Transverse colon (tissue), 4 donors: ENCODE measurements at regions not wholly inside any gene's neighbourhood (a gene's known extent, or its start where the extent isn't known, plus 50 kb on each side); places are given as distances from the start of the nearest gene placed in this dataset.

Experiments used
- DNase-seq: peaks from one replicate; pipeline ENCODE4 v3.0.0-alpha.2; 2019
- H3K27ac ChIP-seq, 4 donors: fragments of 200-600 bp; sonication (generic); 2 replicates each; pipeline ENCODE4 v1.5.1; 2016 to 2018; ENCODE audit warnings: inconsistent platforms in 4 of 4
- H3K27me3 ChIP-seq: fragments of 200-600 bp; sonication (generic); 2 replicates; pipeline ENCODE4 v1.5.1; 2017; ENCODE audit warnings: inconsistent platforms
- H3K36me3 ChIP-seq, 4 donors: fragments of 200-600 bp; sonication (generic); 2 replicates each; pipeline ENCODE4 v1.5.1; 2017 to 2019; ENCODE audit warnings: inconsistent platforms in 4 of 4
- H3K4me1 ChIP-seq, 4 donors: fragments of 200-600 bp; sonication (generic); 2 replicates each; pipeline ENCODE4 v1.5.1; 2017 to 2020; ENCODE audit warnings: inconsistent platforms in 4 of 4
- H3K4me3 ChIP-seq, 4 donors: fragments of 200-600 bp; sonication (generic); 1 replicate in 1 of 4; 2 replicates in 3 of 4; pipeline versions ENCODE4 v1.5.1 to v1.6.1; 2017 to 2019; ENCODE audit warnings: inconsistent platforms in 4 of 4
- H3K9me3 ChIP-seq, 2 donors: fragments of 200-600 bp; sonication (generic); 2 replicates each; pipeline ENCODE4 v1.5.1; 2017 to 2019; ENCODE audit warnings: inconsistent platforms in 2 of 2
- CTCF ChIP-seq, 5 experiments: fragments of 200-600 bp in 3 of 5; fragments of 450-650 bp in 2 of 5; sonication (generic) in 3 of 5; IDR thresholded peaks; 1 replicate in 2 of 5; 2 replicates in 3 of 5; pipeline ENCODE4 v1.5.1; 2016 to 2017; ENCODE audit warnings: antibody characterized with exemption in 5 of 5, inconsistent platforms in 3 of 5, mild to moderate bottlenecking in 2 of 5, moderate library complexity in 1 of 5
- EP300 ChIP-seq: sonication (generic); formaldehyde crosslinking; IDR thresholded peaks from one replicate; pipeline ENCODE4 v1.6.1; 2017; ENCODE audit warnings: antibody characterized with exemption, low read depth
- POLR2A ChIP-seq: fragments of 450-650 bp; IDR thresholded peaks from one replicate; pipeline ENCODE4 v1.6.1; 2016; ENCODE audit warnings: antibody characterized with exemption, mild to moderate bottlenecking, moderate library complexity
- POLR2AphosphoS5 ChIP-seq, 3 donors: sonication (generic); formaldehyde crosslinking; IDR thresholded peaks; one replicate each; pipeline ENCODE4 v1.6.1; 2016; ENCODE audit warnings: antibody characterized with exemption in 3 of 3
- WGBS, 2 donors: methylation state at CpG; one replicate each; pipeline ENCODE4 v1.1.5; 2018; ENCODE audit warnings: low coverage in 1 of 2; 5-methylcytosine and 5-hydroxymethylcytosine counted together
- in situ Hi-C, 4 donors: fragments of 200-750 bp; cut with MboI; loops; one replicate each; pipeline versions ENCODE4 v1.15.0 to v1.15.1; 2017; ENCODE audit warnings: low sequenced_read_pairs in 3 of 4, low pct_ligation_motif_present in 1 of 4, low pct_unique_long_range_greater_than_20kb in 1 of 4
- intact Hi-C: fragments of 100-400 bp; cut with DNase I; formaldehyde crosslinking; loops from one replicate; pipeline ENCODE4 v1.15.1; 2023; ENCODE audit warnings: low total_unique reads

- intact Hi-C loops, result no loop called here
- H3K4me3 ChIP-seq, result no peak overlapping the region
- H3K27ac ChIP-seq, result no peak overlapping the region
- no peak for DNase-seq
- no peaks in the 10 kb centered on the region for H3K27me3 ChIP-seq
- H3K36me3 ChIP-seq, result no peaks in the 10 kb centered on the region
- in situ Hi-C loops, result no loop called here
- no peaks in the 10 kb centered on the region for H3K4me1 ChIP-seq
- TF ChIP-seq POLR2AphosphoS5 (IDR thresholded peaks at IDR 0.05) (no peak), EP300 (no peak), CTCF (IDR thresholded peaks at IDR 0.05) (no peak), POLR2A (no peak)
- 81 to 86% methylated on average over 6 to 9 of the region's 9 CpGs for WGBS, 2 donors
- H3K9me3 ChIP-seq, result no peaks in the 10 kb centered on the region
Measured at GRCh38 chr1:61005614-61006580, 76.5 kb upstream of the NFIA start.

GRCh38 chr1:61004262-61005003 is 77.9 kb upstream of the NFIA start:
- H3K27me3 ChIP-seq, result no peaks in the 10 kb centered on the region
- DNase-seq, result no peak
- TF ChIP-seq POLR2A (no peak), POLR2AphosphoS5 (IDR thresholded peaks at IDR 0.05) (no peak), CTCF (IDR thresholded peaks at IDR 0.05) (no peak), EP300 (no peak)
- H3K36me3 ChIP-seq, result no peaks in the 10 kb centered on the region
- intact Hi-C loops, result no loop called here
- 60 to 100% methylated on average over 1 to 4 of the region's 4 CpGs for WGBS, 2 donors
- H3K4me1 ChIP-seq, result no peaks in the 10 kb centered on the region
- H3K27ac ChIP-seq, result no peak overlapping the region
- no peak overlapping the region for H3K4me3 ChIP-seq
- no peaks in the 10 kb centered on the region for H3K9me3 ChIP-seq
- in situ Hi-C loops, result no loop called here

- no peaks in the 10 kb centered on the region for H3K4me1 ChIP-seq
- 92 to 97% methylated on average over 3 of the region's 3 CpGs for WGBS, 2 donors
- no peaks in the 10 kb centered on the region for H3K27me3 ChIP-seq
- TF ChIP-seq EP300, result no peak
- TF ChIP-seq POLR2AphosphoS5 (IDR thresholded peaks at IDR 0.05), result no peak
- no peak for TF ChIP-seq CTCF (IDR thresholded peaks at IDR 0.05)
- no peak for TF ChIP-seq POLR2A
- H3K4me3 ChIP-seq, result no peak overlapping the region
- no peaks in the 10 kb centered on the region for H3K9me3 ChIP-seq
- DNase-seq, result no peak
- intact Hi-C loops (no loop called here), in situ Hi-C loops (no loop called here)
- H3K36me3 ChIP-seq, result no peaks in the 10 kb centered on the region
- H3K27ac ChIP-seq, result no peak overlapping the region
Measured at GRCh38 chr1:61000327-61000726, 82.0 kb upstream of the NFIA start.

GRCh38 chr1:60998786-60999185 is 83.6 kb upstream of the NFIA start:
- no peak for TF ChIP-seq POLR2A
- TF ChIP-seq EP300, result no peak
- no peak for TF ChIP-seq CTCF (IDR thresholded peaks at IDR 0.05)
- no peak for TF ChIP-seq POLR2AphosphoS5 (IDR thresholded peaks at IDR 0.05)
- in situ Hi-C loops (no loop called here), intact Hi-C loops (no loop called here)
- Histone ChIP-seq H3K9me3 (no peaks in the 10 kb centered on the region), H3K4me1 (no peaks in the 10 kb centered on the region), H3K27ac (no peak overlapping the region), H3K27me3 (no peaks in the 10 kb centered on the region), H3K36me3 (no peaks in the 10 kb centered on the region), H3K4me3 (no peak overlapping the region)
- no peak for DNase-seq
- 85 to 86% methylated on average over 1 to 5 of the region's 5 CpGs for WGBS, 2 donors
